ENCODE measurements at regions not wholly inside any gene's neighbourhood (a gene's known extent, or its start where the extent isn't known, plus 50 kb on each side); places are given as distances from the start of the nearest gene placed in this dataset.

- no peak overlapping the region for H2AFZ ChIP-seq (ENCODE audit: low read length)
- H3K9ac ChIP-seq (ENCODE audit: low read length), result no peak overlapping the region
- no peak overlapping the region for H3K4me2 ChIP-seq (ENCODE audit: low read length)
- no peak for TF ChIP-seq CTCF (IDR thresholded peaks at IDR 0.05; ENCODE audit: low read length)
- no peak for TF ChIP-seq EZH2 (IDR thresholded peaks at IDR 0.05; ENCODE audit: borderline replicate concordance, low read length)
- no peak overlapping the region for H3K27ac ChIP-seq (ENCODE audit: low read depth, low read length, poor library complexity, severe bottlenecking)
- no peaks in the 10 kb centered on the region for H3F3A ChIP-seq (ENCODE audit: insufficient read depth, low read length)
- H3K36me3 ChIP-seq (ENCODE audit: insufficient read depth, low read length), result no peaks in the 10 kb centered on the region
- no peak overlapping the region for H3K4me3 ChIP-seq (ENCODE audit: low read depth, low read length, poor library complexity, severe bottlenecking)
- H3K27me3 ChIP-seq (ENCODE audit: insufficient read depth, low read length), result no peaks in the 10 kb centered on the region
- H4K20me1 ChIP-seq (ENCODE audit: insufficient read depth, low read length), result no peaks in the 10 kb centered on the region
- no peaks in the 10 kb centered on the region for H3K9me2 ChIP-seq (ENCODE audit: low read depth, low read length)
- H3K4me1 ChIP-seq (ENCODE audit: insufficient read depth, low read length, severe bottlenecking), result no peaks in the 10 kb centered on the region
- no peaks in the 10 kb centered on the region for H3K79me2 ChIP-seq (ENCODE audit: insufficient read depth, low read length)
- H3K9me3 ChIP-seq (ENCODE audit: low read length), result no peaks in the 10 kb centered on the region
These were observed 467.3 kb upstream of the IRAK1BP1 start for GRCh38 chr6:78400076-78400475.

GRCh38 chr6:78427386-78427785 lies 440.0 kb upstream of the IRAK1BP1 start:
- H3K36me3 ChIP-seq (ENCODE audit: insufficient read depth, low read length), result no peaks in the 10 kb centered on the region
- H3K9me2 ChIP-seq (ENCODE audit: low read depth, low read length), result no peaks in the 10 kb centered on the region; the same call in 1 of the 2 replicates
- TF ChIP-seq CTCF (IDR thresholded peaks at IDR 0.05; ENCODE audit: low read length) (no peak), EZH2 (IDR thresholded peaks at IDR 0.05; ENCODE audit: borderline replicate concordance, low read length) (no peak)

GRCh38 chr6:78430521-78430920 lies 436.8 kb upstream of the IRAK1BP1 start:
- H2AFZ ChIP-seq (ENCODE audit: low read length), result no peak overlapping the region
- no peaks in the 10 kb centered on the region for H3K27me3 ChIP-seq (ENCODE audit: insufficient read depth, low read length)
- no peaks in the 10 kb centered on the region for H3K4me1 ChIP-seq (ENCODE audit: insufficient read depth, low read length, severe bottlenecking)
- H3K9me3 ChIP-seq (ENCODE audit: low read length), result no peaks in the 10 kb centered on the region
- no peak overlapping the region for H3K27ac ChIP-seq (ENCODE audit: low read depth, low read length, poor library complexity, severe bottlenecking)
- H4K20me1 ChIP-seq (ENCODE audit: insufficient read depth, low read length), result no peaks in the 10 kb centered on the region
- H3K79me2 ChIP-seq (ENCODE audit: insufficient read depth, low read length), result no peaks in the 10 kb centered on the region
- H3K9ac ChIP-seq (ENCODE audit: low read length), result no peak overlapping the region
- H3K9me2 ChIP-seq (ENCODE audit: low read depth, low read length), result no peaks in the 10 kb centered on the region; the same call in 1 of the 2 replicates
- TF ChIP-seq EZH2 (IDR thresholded peaks at IDR 0.05; ENCODE audit: borderline replicate concordance, low read length) (no peak), CTCF (IDR thresholded peaks at IDR 0.05; ENCODE audit: low read length) (no peak)
- no peaks in the 10 kb centered on the region for H3K36me3 ChIP-seq (ENCODE audit: insufficient read depth, low read length)
- no peaks in the 10 kb centered on the region for H3F3A ChIP-seq (ENCODE audit: insufficient read depth, low read length)
- no peak overlapping the region for H3K4me3 ChIP-seq (ENCODE audit: low read depth, low read length, poor library complexity, severe bottlenecking)
- H3K4me2 ChIP-seq (ENCODE audit: low read length), result no peak overlapping the region

More at GRCh38 chr6:78427386-78427785, 440.0 kb upstream of the IRAK1BP1 start:
- Histone ChIP-seq H3F3A (ENCODE audit: insufficient read depth, low read length) (no peaks in the 10 kb centered on the region), H3K27ac (ENCODE audit: low read depth, low read length, poor library complexity, severe bottlenecking) (no peak overlapping the region), H3K79me2 (ENCODE audit: insufficient read depth, low read length) (no peaks in the 10 kb centered on the region), H3K9me3 (ENCODE audit: low read length) (no peaks in the 10 kb centered on the region), H4K20me1 (ENCODE audit: insufficient read depth, low read length) (no peaks in the 10 kb centered on the region), H3K4me3 (ENCODE audit: low read depth, low read length, poor library complexity, severe bottlenecking) (no peak overlapping the region), H3K27me3 (ENCODE audit: insufficient read depth, low read length) (no peaks in the 10 kb centered on the region), H3K4me1 (ENCODE audit: insufficient read depth, low read length, severe bottlenecking) (no peaks in the 10 kb centered on the region), H2AFZ (ENCODE audit: low read length) (no peak overlapping the region), H3K4me2 (ENCODE audit: low read length) (no peak overlapping the region), H3K9ac (ENCODE audit: low read length) (no peak overlapping the region)

All from OCI-LY1 (cell line).